HG03280 (cell line): ENCODE measurements at regions not wholly inside any gene's neighbourhood (a gene's known extent, or its start where the extent isn't known, plus 50 kb on each side); places are given as distances from the start of the nearest gene placed in this dataset.
"Not testable (repeated sequence)": the region's sequence is repeated elsewhere in the genome, so short reads cannot be mapped to it uniquely, and the experiment has no call there.

Experiments
- ATAC-seq: cut with Tn5 transposase; IDR thresholded peaks from one replicate; pipeline ENCODE4 v1.9.1; 2021; ENCODE audit warnings: mild to moderate bottlenecking, moderate library complexity; ENCODE audit not compliant: unreplicated experiment

DNA sequence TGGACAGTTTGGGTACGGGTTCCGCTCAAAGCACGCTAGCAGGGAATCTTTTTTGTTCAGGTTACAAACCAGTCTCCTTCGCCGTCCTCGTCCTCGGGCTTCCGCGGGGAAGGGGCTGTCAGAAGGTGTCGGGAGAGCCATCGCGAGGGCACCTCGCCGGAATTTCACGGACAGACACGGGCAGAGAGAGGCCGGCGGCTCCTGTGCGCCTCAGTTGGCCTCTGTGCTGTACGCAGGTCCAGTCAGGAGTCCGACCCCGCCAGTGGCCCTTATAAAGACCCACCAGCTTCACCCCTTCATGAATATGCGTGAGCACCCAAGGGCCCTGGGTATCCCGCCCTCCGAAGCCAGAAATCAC lies 362.1 kb upstream of the DEFB115 start:
- not testable (repeated sequence) for ATAC-seq

DNA sequence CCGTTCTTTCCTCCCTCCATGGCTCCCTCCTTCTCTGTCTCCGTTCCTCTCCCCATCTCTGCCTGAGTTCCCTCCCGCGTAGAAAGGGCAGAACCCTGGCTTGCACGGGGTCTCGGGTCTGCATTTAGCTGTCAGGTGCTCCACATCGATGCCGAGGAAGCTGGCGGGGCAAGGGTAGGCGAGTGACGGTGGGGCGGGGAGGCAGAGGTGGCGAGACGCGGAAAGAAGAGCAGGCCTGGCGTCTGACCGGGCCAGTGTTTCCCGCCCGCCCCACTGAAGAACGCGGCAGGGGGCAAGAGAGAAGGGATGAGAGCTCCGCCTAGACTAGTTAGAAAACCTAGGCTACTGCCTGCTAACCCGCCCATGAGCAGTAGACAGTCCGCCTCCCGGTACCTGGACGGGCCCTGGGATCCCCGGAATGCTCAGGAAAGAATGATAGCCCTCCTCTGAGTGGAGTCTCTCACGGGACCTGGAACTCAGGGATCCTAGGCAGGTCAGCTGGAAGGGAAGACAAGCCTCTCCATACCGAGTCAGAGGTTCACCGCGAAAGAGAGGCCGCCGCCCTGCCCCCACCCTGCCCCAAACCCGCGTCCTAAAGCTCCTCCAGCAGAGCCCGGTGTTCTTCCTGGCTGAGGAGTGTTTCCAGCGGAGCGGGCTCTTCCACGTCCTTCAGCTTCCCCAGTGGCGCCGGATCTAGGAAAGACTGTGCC lies 357.9 kb upstream of the DEFB115 start:
- ATAC-seq = not testable (repeated sequence)

DNA sequence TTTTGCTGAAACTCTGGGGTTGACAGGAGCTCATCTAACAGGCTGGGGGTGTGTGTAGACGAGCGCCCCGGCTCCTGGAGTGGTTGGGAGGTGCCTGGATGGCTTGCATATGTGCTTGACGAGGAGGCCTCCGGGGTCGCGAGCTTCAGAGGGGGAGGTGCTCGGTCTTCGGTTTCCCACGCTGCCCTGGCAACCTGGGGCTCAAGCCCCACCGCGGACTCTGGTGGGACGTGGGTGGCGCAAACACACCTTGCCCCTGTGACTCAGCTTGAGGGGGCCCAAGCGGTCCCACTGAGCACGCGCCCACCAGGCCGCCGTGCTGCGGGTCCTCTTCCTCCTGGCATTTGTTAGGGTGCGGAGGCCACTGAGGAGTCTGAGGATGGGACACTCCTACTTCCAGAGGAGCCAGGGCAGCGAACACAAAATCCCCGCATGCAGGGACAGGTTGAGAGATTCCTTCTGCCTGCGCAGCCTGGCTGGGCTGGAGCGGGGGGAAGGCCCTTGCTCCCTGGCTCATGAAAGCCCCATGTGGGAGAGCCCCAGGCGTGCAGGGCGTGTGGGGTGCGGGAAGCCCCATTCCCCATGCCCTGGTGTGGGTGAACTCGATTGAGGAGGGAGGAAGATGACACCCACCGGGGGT lies 357.3 kb upstream of the DEFB115 start:
- ATAC-seq = not testable (repeated sequence)

DNA sequence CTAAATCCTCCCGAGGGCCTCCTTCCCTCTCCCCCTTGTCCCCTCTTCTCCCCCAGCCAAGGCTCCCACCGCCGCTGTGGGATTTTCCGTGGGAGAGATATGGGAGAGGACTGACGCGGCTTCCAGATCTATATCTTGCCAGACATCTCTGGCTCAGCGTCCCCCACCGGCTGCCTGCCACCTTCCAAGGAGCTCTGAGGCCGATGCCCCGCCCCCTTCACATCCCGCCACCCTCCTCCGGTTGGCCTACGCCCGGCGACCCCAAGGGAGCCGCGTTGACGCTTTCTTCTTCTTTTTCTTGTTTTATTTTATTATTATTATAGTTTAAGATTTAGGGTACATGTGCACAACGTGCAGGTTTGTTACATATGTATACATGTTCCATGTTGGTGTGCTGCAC lies 352.2 kb upstream of the DEFB115 start:
- not testable (repeated sequence) for ATAC-seq

DNA sequence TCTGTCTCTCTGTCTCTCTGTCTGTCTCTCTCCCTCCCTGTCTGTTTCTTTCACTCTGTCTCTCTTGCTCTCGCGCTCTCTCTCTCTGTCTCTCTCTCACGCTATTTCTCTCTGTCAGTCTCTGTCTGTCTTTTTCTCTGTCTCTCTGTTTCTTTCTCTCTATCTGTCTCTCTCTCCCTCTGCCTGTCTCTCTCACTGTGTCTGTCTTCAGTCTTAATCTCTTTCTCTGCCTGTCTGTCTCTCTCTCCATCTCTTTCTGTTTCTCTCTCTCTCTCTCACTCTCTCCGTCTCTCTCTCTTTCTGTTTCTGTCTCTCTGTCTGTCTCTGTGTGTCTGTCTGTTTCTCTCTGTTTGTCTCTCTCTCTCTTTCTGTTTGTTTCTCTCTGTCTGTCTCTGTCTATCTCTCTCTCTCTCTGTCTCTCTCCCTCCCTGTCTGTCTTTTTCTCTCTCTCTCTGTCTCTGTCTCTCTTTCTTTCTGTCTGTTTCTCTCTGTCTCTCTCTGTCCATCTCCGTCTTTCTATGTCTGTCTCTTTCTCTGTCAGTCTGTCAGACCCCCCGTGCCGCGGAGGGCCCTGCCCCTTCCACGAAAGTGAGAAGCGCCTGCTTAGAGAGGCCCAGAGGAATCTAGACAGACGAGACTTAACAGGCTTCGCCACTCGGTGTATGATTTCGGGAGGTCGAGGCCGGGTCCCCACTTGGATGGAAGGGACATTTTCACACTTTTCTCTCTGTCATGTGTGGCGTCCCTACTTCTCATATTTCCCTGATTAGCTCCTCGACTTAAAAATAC lies 346.3 kb upstream of the DEFB115 start:
- ATAC-seq = no peak

DNA sequence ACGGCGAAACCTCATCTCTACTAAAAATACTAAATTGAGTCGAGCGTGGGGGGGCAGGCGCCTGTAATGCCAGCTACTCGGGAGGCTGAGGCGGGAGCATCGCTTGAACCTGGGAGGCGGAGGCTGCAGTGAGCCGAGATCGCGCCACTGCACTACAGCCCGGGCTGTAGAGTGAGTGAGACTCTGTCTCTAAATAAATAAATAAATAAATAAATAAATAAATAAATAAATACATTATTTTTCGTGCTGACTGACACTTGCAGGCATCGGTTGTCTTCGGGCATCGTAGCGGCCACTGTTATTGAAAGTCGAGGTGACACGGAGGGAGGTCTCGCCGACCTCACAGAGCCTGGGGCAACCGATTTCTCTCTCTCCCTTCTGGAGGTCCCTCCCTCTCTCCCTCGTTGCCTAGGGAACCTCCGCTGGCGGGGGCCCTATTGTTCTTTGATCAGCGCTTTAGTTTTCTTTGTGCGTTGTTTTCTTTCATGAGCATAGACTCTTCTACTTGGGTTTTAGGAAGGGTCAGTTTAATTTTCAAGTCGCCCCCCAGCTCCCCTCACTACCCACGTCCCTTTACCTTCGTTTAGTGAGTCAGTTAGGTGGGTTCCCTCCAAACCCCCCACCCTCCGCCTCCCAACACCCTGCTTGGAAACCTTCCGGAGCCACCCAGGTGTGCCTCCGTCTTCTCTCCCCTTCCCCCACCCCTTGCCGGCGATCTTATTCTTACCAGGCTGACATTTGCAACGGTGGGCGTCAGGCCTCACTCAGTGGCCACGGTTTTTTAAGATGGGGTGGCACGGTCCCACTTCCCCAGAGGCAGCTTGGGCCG lies 345.4 kb upstream of the DEFB115 start:
- not testable (repeated sequence) for ATAC-seq

DNA sequence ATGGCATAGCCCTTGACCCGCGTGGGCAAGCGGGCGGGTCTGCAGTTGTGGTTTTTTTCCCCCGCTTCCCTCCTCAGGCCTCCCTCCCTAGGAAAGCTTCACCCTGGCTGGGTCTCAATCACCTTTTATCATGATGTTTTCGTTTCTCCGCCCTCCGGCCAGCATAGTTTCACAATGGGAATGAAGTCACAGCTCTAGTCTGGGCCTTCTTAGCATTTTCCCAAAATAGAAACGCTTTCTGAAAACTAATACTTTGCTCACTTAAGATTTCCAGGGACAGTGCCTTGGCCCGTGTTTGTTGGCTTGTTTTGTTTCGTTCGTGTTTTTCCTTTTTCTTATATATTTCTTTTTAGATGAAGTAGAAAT lies 344.8 kb upstream of the DEFB115 start:
- not testable (repeated sequence) for ATAC-seq

DNA sequence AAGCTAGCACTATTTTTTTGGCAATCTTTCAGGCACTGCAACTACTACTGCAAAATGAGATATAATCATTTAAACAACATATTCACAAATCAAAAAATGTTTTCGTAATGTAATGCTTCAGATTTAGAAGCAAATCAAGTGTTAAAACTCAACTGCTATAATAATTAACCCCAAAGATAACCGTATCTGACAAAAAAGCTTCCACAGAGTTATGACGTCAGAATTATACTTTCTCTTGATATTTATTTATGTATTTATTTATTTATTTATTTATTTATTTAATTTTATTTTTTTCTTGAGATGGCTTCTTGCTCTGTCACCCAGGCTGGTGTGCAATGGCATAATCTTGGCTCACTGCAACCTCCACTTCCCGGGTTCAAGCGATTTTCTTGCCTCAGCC lies 341.1 kb upstream of the DEFB115 start:
- not testable (repeated sequence) for ATAC-seq

DNA sequence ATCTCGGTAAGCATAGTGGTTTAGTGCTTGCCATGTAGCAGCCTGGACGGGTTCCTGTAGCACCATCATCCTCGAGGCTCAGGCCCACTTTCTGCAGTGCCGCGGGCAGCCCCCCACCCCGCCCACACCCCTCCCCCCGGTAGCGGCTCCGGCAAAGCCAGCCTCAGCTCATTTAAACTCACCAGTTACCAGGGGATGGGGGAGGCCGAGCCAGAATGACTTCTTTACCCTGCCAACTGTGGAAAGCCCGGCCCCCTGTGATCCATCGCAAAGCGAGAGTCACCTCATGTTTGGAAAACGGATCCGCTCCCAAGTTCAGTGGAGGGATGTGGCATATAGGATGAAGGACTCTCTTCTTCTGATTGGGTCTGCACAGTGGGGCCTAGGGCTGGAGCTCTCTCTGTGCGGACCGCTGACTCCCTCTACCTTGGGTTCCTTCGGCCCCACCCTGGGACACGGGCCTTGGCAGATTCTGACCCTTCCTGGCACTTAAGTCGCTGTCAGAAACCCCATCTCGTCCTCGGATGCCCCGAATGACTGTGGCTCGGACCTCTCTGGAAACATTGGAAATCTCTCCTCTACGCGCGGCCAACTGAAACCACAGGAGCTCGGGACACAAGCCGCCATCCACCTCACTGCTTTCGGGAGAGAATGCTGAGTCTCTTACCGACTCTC lies 337.8 kb upstream of the DEFB115 start:
- no peak for ATAC-seq

DNA sequence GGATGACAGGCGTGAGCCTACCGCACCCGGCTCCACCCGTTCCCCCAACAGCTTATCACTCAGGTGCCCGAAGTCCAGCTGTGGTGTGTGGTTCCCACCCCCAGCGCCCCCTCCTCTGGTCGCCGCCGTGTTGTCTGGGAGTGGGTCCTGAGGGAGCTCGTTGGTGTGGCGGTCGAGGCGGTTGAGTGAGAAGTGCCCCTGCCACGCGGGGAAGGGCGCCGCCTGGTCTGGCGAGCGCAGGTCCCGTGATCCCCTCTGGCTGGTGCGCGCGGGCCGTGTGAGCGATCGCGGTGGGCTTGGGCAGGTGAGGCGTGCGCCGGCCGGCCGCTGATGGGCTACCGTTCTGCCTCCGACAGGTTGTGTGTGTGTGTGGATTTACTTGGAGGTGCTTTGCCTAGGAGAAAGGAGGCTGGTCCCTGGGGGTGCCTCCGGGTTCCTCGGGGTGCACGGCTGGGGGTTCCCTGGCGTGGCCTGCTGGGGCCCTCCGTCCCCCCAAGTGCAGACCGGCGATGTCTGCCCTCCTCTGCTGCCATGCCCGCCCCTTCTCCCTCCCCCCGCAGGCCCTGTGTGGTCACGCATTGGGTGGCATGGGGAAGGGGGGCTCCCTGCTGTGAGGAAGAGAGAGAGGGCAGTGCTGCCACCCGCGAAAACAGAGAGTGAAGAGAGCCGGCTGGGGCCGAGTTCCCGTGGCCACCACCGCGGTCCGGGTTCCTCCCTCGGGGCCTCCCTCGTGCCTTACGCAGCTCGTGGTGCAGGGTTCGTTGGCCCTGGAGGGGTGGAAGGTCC lies 336.0 kb upstream of the DEFB115 start:
- ATAC-seq = no peak

DNA sequence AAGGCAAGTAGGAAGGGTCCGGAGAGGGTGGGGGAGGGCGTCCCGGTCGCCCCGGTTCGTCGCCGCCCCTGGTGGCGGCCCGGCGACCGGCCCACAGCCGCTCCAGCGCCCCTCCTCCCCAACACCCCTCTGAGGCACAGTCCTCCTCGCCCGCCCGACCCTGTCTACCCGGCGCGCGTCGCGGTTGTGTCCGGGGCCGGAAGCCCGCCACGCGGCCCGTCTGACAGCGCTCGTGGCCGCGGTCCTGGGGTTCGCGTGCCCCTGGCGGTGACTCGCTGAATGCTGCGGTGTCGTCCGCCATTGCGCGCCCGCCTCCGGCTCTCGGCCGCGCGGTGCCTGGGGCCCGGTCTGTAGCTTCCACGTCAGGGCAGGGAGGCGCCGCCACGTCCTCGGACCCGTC lies 335.3 kb upstream of the DEFB115 start:
- no peak for ATAC-seq

DNA sequence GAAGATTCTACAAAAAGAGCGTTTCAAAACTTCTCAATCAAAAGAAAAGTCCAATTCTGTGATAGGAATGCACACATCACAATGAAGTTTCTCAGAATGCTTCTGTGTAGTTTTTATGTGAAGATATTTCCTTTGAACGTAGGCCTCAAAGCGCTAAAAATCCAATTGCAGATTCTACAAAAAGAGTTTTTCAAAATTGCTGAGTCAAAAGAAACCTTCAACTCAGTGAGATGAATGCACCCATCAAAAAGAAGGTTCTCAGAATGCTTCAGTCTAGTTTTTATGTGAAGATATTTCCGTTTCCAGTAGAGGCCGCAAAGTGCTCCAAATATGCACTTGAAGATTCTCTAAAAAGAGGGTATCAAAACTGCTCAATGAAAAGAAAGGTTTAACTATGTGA lies 319.7 kb upstream of the DEFB115 start:
- no peak for ATAC-seq

DNA sequence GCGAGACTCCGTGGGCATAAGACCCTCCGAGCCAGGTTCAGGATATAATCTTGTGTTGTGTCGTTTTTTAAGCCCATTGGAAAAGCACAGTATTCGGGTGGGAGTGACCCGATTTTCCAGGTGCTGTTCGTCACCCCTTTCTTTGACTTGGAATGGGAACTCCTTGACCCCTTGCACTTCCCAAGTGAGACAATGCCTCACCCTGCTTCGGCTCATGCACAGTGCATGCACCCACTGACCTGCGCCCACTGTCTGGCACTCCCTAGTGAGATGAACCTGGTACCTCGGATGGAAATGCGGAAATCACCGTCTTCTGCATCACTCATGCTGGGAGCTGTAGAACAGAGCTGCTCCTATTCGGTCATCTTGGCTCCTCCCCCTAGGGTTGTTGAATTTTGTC lies 307.7 kb upstream of the DEFB115 start:
- no peak for ATAC-seq

DNA sequence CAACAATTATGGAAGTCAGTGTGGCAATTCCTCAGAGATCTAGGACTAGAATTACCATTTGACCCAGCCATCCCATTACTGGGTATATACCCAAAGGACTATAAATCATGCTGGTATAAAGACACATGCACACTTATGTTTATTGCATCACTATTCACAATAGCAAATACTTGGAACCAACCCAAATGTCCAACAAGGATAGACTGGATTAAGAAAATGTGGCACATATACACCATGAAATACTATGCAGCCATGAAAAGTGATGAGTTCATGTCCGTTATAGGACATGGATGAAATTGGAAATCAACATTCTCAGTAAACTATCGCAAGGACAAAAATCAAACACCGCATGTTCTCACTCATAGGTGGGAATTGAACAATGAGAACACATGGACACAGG lies 306.4 kb upstream of the DEFB115 start:
- not testable (repeated sequence) for ATAC-seq

DNA sequence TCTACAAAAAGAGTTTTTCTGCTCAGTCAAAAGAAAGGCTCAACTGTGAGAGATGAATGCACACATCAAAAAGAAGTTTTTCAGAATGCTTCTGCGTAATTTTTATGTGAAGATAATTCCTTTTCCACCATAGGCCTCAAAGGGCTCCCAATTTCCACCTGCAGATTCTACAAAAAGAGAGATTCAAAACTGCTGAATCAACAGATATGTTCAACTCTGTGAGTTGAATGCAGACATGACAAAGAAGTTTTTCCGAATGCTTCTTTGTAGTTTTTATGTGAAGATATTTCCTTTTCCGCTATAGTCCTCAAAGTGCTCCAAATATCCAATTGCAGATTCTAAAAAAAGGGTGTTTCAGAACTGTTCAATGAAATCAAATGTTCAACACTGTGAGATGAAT lies 300.8 kb upstream of the DEFB115 start:
- ATAC-seq = not testable (repeated sequence)

DNA sequence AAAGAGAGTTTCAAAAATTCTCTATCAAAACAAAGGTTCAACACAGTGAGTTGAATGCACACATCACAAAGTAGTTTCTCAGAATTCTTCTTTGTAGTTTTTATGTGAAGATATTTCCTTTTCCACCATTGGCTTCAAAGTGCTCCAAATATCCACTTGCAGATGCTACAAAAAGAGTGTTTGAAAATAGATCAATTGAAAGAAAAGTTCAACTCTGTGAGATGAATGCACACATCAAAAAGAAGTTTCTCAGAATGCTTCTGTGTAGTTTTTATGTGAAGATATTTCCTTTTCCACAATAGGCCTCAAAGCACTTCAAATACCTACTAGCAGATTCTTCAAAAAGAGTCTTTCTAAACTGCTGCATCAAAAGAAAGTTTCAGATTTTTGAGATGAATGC lies 298.3 kb upstream of the DEFB115 start:
- ATAC-seq = not testable (repeated sequence)

DNA sequence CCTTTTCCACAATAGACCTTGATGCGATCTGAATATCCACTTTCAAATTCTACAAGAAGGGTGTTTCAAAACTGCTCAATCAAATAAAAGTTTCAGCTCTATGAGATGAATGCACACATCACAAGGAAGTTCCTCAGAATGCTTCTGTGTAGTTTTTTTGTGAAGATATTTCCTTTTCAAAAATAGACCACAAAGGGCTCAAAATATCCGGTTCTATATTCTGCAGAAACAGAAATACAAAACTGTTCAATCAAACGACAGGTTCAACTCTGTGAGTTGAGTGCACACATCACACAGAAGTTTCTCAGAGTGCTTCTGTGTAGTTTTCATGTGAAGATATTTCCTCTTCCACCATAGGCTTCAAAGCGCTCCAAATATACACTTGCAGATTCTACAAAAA lies 293.9 kb upstream of the DEFB115 start:
- ATAC-seq = no peak

DNA sequence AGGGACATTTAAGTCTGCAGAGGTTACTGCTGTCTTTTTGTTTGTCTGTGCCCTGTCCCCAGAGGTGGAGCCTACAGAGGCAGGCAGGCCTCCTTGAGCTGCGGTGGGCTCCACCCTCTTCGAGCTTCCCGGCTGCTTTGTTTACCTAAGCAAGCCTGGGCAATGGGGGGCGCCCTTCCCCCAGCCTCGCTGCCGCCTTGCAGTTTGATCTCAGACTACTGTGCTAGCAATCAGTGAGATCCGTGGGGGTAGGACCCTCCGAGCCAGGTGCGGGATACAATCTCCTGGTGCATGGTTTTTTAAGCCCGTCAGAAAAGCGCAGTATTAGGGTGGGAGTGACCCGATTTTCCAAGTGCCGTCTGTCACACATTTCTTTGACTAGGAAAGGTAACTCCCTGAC lies 281.6 kb upstream of the DEFB115 start:
- ATAC-seq = not testable (repeated sequence)

DNA sequence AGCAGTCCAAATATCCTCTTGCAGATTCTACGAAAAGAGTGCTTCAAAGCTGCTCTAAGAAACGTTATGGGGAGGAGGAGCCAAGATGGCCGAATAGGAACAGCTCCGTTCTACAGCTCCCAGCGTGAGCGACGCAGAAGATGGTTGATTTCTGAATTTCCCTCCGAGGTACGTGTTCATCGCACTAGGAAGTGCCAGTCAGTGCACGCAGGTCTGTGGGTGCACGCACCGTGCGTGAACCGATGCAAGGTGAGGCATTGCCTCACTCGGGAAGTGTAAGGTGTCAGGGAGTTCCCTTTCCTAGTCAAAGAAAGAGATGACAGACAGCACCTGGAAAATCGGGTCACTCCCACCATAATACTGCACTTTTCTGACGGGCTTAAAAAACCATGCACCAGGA lies 272.1 kb upstream of the DEFB115 start:
- no peak for ATAC-seq
